ENCODE measurements at regions not wholly inside any gene's neighbourhood (a gene's known extent, or its start where the extent isn't known, plus 50 kb on each side); places are given as distances from the start of the nearest gene placed in this dataset.
"Not testable (repeated sequence)": the region's sequence is repeated elsewhere in the genome, so short reads cannot be mapped to it uniquely, and the experiment has no call there.

DNA sequence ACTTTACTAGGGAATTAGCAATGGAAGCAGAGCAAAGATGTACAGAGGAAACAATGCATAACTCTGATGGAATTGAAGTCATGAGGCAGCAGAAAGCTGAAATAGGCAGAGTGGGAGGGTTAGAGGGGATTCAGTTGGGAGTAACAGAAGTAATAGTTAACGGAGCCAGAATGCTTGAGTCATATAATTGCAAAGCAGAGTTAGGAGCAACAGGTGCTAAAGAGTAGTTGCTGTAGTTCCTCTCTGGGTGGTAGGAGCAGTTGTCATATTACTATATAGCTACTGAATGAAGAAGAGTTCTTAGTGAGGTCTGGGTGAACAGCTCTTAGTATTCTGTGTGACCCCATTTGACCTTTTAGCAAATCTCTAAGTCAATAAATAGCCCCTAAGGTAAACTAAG lies 592.9 kb upstream of the CHD1 start:
- TF ChIP-seq, protein P1, sequence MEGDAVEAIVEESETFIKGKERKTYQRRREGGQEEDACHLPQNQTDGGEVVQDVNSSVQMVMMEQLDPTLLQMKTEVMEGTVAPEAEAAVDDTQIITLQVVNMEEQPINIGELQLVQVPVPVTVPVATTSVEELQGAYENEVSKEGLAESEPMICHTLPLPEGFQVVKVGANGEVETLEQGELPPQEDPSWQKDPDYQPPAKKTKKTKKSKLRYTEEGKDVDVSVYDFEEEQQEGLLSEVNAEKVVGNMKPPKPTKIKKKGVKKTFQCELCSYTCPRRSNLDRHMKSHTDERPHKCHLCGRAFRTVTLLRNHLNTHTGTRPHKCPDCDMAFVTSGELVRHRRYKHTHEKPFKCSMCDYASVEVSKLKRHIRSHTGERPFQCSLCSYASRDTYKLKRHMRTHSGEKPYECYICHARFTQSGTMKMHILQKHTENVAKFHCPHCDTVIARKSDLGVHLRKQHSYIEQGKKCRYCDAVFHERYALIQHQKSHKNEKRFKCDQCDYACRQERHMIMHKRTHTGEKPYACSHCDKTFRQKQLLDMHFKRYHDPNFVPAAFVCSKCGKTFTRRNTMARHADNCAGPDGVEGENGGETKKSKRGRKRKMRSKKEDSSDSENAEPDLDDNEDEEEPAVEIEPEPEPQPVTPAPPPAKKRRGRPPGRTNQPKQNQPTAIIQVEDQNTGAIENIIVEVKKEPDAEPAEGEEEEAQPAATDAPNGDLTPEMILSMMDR (IDR thresholded peaks at IDR 0.05; ENCODE audit: borderline replicate concordance, extremely low read depth, low read length, poor library complexity, severe bottlenecking), result not testable (repeated sequence)
- TF ChIP-seq EZH2 (IDR thresholded peaks at IDR 0.05; ENCODE audit: borderline replicate concordance, low read depth, low read length, severe bottlenecking), result not testable (repeated sequence)
